ENCODE measurements at regions not wholly inside any gene's neighbourhood (a gene's known extent, or its start where the extent isn't known, plus 50 kb on each side); places are given as distances from the start of the nearest gene placed in this dataset.

DNA sequence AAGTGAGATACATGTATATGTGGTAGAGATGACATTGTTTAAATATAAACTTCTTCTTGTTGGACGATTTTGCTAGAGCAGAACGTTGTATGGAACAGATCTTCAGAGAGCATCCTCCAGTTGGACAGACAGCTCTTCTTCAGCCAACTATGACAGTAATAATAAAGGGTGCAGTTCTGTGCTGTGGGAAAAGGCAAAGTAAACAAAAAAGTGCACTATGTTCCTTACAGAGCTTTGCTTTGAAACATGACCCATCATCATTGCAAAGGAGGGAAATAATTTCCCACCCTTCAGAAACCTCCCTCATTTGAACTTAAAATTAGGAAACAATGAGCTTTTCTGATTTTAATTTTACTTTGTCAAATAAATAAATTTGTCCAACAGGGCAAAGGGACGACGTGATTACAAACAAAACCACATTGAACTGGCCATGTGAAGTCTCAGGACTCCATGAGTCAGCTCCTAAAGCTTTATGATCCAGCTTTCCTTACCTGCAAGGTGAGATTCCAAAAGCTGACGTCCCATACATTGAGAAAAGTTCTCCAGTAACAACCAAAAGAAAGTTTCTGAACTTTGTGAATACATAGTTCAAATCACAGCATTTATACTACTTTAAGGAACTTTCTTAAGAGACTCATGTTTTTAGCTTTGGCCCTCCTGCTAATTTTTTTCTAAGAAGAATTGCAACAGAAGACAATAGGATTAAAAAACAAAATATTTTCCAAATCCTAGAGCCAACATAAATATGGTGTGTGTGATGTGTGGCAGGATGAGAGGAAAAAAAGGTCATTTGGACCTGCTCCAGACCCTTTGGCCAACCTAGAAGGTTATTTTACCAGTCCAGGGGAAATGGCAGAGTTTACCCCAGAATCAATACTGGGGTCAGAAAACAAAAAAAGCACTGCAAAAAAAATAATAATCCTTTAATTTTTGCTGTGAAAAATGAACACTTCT, 565.4 kb upstream of the NRP1 start:
- no peaks in the 10 kb centered on the region for H3K36me3 Mint-ChIP-seq (ENCODE audit: insufficient read depth)
- no peak overlapping the region for H3K4me3 Mint-ChIP-seq
- no peak for DNase-seq
- peaks cover 0 to 27% of the 10 kb centered on the region in 2 donors for H3K27me3 Mint-ChIP-seq
- H3K27ac Mint-ChIP-seq: no peak overlapping the region
- H3K9me3 Mint-ChIP-seq: peaks cover 0 to 6% of the 10 kb centered on the region in 2 donors
- no peaks in the 10 kb centered on the region for H3K4me1 Mint-ChIP-seq (ENCODE audit: low read depth in 2 of 2)
- ATAC-seq (replicated peaks): no peak

DNA sequence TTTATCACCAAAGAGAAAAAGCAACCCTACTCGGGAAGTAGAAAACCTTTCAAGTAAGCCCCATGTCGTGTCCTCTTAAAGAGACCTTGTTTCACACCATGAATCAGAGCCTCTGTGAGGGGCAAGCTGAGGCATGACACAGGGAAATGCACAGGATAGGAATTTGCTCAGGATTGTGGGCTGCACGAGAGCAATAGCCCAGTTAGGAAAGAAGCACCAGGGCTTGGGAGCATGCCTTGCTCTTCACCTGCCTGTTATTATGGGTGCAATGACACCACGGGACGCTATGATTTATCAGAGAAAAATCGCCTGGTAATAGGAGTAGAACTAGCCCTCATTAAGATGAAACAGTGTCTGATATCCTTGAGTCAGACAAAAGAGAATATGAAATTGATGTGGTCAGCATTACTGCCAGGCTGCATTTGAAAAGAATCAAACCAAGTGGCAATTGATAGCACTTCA, 562.9 kb upstream of the NRP1 start:
- Mint-ChIP-seq H3K27me3 (peaks cover 0 to 27% of the 10 kb centered on the region in 2 donors), H3K27ac (no peak overlapping the region), H3K4me3 (no peak overlapping the region), H3K36me3 (ENCODE audit: insufficient read depth) (no peaks in the 10 kb centered on the region), H3K4me1 (ENCODE audit: low read depth in 2 of 2) (no peaks in the 10 kb centered on the region), H3K9me3 (peaks cover 0 to 6% of the 10 kb centered on the region in 2 donors)
- ATAC-seq (replicated peaks) (no peak), DNase-seq (no peak)

DNA sequence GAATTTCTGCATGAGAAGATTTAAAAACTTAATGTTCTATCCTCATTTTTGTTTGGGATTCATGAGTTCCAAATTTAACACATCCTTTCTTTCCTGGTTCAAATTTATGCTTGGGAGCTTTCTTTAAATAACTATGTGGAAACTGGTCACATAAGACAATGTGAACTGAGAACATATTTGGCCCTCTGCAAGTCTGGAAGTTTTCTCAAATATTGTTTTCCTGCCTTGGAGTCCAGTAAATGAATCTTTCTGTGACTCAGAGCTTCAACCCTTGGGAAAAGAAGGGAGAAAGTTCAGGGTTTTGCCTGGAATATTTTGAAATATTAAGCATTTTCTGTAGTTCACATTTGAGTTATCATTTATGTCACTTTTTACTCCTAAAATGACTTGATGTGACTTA, 559.0 kb upstream of the NRP1 start:
- H3K4me3 Mint-ChIP-seq: no peak overlapping the region
- DNase-seq (no peak), ATAC-seq (replicated peaks) (no peak)
- no peaks in the 10 kb centered on the region for H3K9me3 Mint-ChIP-seq
- H3K4me1 Mint-ChIP-seq (ENCODE audit: low read depth in 2 of 2): no peaks in the 10 kb centered on the region
- no peaks in the 10 kb centered on the region for H3K36me3 Mint-ChIP-seq (ENCODE audit: insufficient read depth)
- H3K27me3 Mint-ChIP-seq: peaks cover 0 to 20% of the 10 kb centered on the region in 2 donors
- no peak overlapping the region for H3K27ac Mint-ChIP-seq

DNA sequence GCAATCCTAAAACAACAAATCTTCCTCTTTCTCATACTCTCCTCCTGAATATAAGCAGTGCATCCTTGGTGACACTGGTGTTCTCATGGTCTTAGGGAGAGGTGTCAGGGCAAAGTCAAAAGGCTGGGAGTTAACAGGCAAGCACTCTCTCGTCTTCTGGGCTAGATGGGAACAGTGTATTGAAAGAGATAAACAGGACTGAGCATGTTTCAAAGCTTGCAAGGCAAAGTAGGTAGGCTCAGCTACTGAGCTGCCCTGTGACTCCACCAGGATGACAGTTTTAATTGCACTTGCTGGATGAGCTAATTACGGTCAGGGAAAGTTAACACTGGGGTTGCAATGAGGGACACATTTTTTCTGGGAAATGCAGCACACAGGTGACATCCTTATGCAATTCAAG, 554.9 kb upstream of the NRP1 start:
- DNase-seq (no peak), ATAC-seq (replicated peaks) (no peak)
- Mint-ChIP-seq H3K9me3 (no peaks in the 10 kb centered on the region), H3K4me1 (ENCODE audit: low read depth in 2 of 2) (no peaks in the 10 kb centered on the region), H3K27me3 (no peaks in the 10 kb centered on the region), H3K27ac (no peak overlapping the region), H3K4me3 (no peak overlapping the region), H3K36me3 (ENCODE audit: insufficient read depth) (no peaks in the 10 kb centered on the region)

DNA sequence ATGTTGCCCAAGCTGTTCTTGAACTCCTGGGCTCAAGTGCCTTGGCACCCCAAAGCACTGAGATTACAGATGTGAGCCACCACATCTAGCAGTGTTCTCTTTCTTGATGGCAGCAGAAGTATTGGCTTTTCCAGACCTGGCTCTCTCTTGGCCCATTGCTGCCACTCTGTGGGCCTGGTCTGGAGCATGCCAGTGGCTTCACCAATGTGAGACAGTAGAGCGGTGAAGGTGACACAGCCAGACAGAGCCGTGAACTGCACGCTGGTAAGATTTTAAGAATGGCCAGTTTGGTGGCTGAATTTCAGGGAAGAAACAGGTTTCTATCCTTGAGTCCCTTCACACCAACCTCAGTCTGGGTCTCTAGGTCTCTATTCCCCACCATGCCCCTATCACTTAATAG, 552.7 kb upstream of the NRP1 start:
- Mint-ChIP-seq H3K27ac (no peak overlapping the region), H3K4me1 (ENCODE audit: low read depth in 2 of 2) (no peaks in the 10 kb centered on the region), H3K4me3 (no peak overlapping the region), H3K36me3 (ENCODE audit: insufficient read depth) (no peaks in the 10 kb centered on the region), H3K9me3 (no peaks in the 10 kb centered on the region), H3K27me3 (no peaks in the 10 kb centered on the region)
- ATAC-seq (replicated peaks) (no peak), DNase-seq (no peak)

DNA sequence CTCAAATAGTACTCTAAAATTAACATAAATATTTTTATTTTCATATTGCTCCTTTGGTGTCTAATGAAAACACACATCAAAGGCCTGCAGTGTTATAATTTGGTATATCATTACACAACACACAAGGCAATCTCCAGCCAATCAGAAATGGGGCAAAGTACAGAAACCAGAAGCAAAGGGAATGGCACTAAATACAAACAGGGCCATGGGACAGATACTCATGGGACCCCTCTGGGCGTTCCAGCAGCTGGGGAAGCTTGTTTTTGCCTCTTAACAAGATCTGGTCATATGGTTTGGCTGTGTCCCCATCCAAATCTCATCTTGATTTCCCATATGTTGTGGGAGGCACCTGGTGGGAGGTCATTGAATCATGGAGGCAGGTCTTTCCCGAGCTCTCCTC, 551.8 kb upstream of the NRP1 start:
- H3K27me3 Mint-ChIP-seq: no peaks in the 10 kb centered on the region
- no peak for DNase-seq
- ATAC-seq (replicated peaks): no peak
- peaks cover 1 to 7% of the 10 kb centered on the region in 2 donors for H3K9me3 Mint-ChIP-seq
- H3K4me1 Mint-ChIP-seq (ENCODE audit: low read depth in 2 of 2): no peaks in the 10 kb centered on the region
- no peak overlapping the region for H3K27ac Mint-ChIP-seq
- H3K36me3 Mint-ChIP-seq (ENCODE audit: insufficient read depth): no peaks in the 10 kb centered on the region
- H3K4me3 Mint-ChIP-seq: no peak overlapping the region

DNA sequence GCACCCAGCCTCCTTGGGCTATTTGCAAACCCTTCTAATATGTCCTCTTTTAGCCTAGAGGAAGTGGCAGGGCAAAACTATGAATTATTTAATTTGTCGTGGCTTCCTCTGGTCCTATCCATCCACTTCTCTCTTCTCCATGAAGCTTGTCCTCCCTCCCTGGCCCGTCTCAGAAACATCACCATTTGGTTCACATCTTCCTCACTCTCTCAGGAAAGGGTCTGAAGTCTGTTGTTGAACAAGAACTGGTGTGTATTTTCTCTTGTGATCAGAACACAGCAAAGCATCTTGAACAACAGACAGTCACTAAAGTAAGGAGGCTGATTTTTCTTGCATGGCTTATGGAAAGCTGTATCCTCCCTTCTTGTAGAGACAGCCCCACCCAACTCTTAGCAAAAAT, 550.1 kb upstream of the NRP1 start:
- peaks cover 4 to 8% of the 10 kb centered on the region in 2 donors for H3K9me3 Mint-ChIP-seq
- no peaks in the 10 kb centered on the region for H3K4me1 Mint-ChIP-seq (ENCODE audit: low read depth in 2 of 2)
- H3K27ac Mint-ChIP-seq: no peak overlapping the region
- peaks cover 0 to 5% of the 10 kb centered on the region in 2 donors for H3K27me3 Mint-ChIP-seq
- H3K4me3 Mint-ChIP-seq: no peak overlapping the region
- DNase-seq: no peak
- ATAC-seq (replicated peaks): no peak
- H3K36me3 Mint-ChIP-seq (ENCODE audit: insufficient read depth): no peaks in the 10 kb centered on the region

DNA sequence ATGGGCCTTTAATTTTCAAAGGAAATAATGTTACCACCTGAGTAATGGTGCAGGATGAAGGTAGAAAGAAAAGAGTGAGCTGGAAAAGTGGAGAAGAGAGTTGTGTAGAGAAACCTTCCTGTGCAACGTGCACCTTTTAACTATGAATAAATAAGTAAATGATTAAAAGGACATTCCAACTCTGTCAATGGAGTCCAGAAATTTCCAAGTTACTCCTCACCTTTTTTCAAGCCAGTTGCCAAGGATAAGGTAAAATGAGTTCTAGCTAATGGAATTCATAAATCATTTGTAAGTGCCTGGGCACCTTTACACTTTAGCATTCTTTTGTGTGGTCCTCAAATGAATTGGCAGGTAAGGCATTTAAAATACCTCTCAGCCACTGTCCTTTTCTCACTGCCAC, 549.4 kb upstream of the NRP1 start:
- no peak overlapping the region for H3K27ac Mint-ChIP-seq
- H3K4me3 Mint-ChIP-seq: no peak overlapping the region
- H3K36me3 Mint-ChIP-seq (ENCODE audit: insufficient read depth): no peaks in the 10 kb centered on the region
- DNase-seq (no peak), ATAC-seq (replicated peaks) (no peak)
- H3K9me3 Mint-ChIP-seq: peaks cover 4 to 8% of the 10 kb centered on the region in 2 donors
- H3K4me1 Mint-ChIP-seq (ENCODE audit: low read depth in 2 of 2): no peaks in the 10 kb centered on the region
- peaks cover 0 to 5% of the 10 kb centered on the region in 2 donors for H3K27me3 Mint-ChIP-seq

DNA sequence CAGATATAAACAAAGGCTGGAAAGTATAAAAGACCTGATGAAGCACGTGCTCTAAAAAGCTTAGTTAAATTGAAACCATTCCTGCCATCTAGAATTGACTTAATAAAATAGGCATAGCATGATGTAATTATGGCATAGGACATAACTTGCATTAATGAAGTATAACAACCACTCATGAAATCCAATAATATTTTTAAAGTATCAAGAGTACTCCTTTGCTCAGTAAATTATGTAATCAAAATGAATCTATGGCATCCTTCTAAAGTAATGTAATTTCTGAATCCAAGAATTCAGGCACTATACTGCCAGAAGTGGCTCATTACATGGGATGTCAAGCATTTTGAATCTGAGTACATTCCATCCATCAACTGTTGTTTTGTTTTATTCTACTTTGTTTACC, 548.5 kb upstream of the NRP1 start:
- H3K27me3 Mint-ChIP-seq: peaks cover 0 to 5% of the 10 kb centered on the region in 2 donors
- no peak for ATAC-seq (replicated peaks)
- H3K27ac Mint-ChIP-seq: no peak overlapping the region
- peaks cover 4 to 8% of the 10 kb centered on the region in 2 donors for H3K9me3 Mint-ChIP-seq
- H3K4me1 Mint-ChIP-seq (ENCODE audit: low read depth in 2 of 2): no peaks in the 10 kb centered on the region
- no peak for DNase-seq
- no peaks in the 10 kb centered on the region for H3K36me3 Mint-ChIP-seq (ENCODE audit: insufficient read depth)
- no peak overlapping the region for H3K4me3 Mint-ChIP-seq

DNA sequence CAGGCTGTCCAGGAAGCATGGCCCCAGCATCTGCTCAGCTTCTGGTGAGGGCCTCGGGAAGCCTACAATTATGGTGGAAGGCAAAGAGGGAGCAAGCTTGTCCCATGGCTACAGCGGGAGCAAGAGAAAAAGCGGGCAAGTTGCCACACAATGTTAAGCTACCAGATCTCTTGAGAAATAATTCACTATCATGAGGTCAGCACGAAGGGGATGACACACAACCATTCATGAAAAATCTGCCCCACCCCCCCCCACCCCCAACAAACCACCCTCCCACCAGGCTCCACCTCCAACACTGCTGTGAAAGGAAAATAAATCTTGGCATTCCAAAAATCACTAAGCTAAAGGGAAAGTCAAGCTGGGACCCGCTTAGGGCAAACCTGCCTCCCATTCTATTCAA, 545.8 kb upstream of the NRP1 start:
- Mint-ChIP-seq H3K27me3 (peaks cover 0 to 5% of the 10 kb centered on the region in 2 donors), H3K9me3 (peaks cover 4 to 8% of the 10 kb centered on the region in 2 donors), H3K27ac (no peak overlapping the region), H3K4me3 (no peak overlapping the region), H3K36me3 (ENCODE audit: insufficient read depth) (peaks cover 2% of the 10 kb centered on the region), H3K4me1 (ENCODE audit: low read depth in 2 of 2) (no peaks in the 10 kb centered on the region)
- DNase-seq (no peak), ATAC-seq (replicated peaks) (no peak)

DNA sequence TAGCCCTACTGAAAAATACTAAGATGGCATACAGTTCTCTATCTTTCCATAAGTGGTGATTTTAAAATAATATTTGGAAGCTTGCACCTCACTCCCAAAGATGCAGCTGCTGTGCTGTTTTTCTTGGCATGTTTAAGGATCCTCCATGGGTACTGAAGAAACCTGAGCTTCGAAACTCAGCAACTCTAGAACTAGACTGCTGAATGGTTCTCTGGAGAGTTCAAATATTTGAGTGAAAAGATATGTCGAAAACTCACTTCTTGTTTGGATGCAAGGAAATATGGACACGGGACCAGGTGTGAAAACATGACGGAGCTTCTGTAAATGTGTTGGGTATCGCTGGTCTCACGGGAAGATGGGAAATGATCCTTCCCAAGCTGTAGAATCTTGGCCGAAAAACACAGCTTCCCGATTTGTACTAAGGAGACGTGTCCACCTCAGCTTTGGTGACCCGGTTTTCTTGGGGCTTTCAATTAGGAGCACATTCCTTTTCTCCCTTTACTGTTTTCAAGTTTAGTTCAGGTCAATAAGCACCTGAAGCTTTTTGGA, 543.8 kb upstream of the NRP1 start:
- peaks cover 0 to 5% of the 10 kb centered on the region in 2 donors for H3K27me3 Mint-ChIP-seq
- no peak for DNase-seq
- no peak overlapping the region for H3K4me3 Mint-ChIP-seq

DNA sequence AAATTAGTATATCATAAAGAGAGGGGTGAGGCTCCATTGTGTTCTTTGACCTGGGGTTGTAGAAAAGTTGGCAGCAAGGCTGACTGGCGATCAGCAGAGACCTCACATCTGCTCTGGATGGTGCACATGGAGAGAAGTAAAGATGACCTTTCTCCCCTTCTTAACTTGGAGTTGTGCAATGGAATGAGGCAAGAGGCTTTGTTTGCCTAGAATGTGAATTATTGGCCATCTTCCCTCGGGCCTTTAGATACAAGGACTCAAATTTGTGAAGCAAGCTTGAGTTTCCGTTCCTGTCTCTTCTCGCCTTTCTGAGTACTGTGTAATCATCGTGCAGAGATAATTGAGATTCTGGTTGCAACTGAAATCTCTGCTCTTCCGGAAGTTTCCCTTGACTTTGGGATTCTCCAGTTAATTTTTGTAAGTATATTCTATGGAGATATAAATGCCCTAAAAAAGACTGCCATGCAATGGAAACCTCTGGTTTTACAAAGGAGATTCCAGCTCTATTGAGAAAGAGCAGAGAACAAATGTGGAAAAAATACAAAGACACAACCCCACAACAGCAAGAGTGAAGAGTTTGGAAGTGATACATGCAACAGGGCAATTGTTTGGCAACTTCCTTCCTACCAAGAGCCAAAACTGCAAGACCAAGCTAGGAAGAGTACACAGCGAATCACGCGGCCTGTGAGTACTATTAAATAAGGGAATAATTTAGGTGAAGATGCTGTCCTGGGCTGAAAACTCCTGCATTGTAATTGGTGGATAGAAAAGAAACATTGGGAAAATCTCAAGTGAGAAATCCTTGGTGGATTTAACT, 542.3 kb upstream of the NRP1 start:
- Mint-ChIP-seq H3K9me3 (peaks cover 4 to 6% of the 10 kb centered on the region in 2 donors), H3K4me3 (no peak overlapping the region), H3K27me3 (peaks cover 0 to 5% of the 10 kb centered on the region in 2 donors), H3K4me1 (ENCODE audit: low read depth in 2 of 2) (no peaks in the 10 kb centered on the region), H3K36me3 (ENCODE audit: insufficient read depth) (peaks cover 2% of the 10 kb centered on the region), H3K27ac (no peak overlapping the region)
- DNase-seq (no peak), ATAC-seq (replicated peaks) (no peak)

More for the DNA sequence above, 543.8 kb upstream of the NRP1 start:
- H3K4me1 Mint-ChIP-seq (ENCODE audit: low read depth in 2 of 2): no peaks in the 10 kb centered on the region
- no peak overlapping the region for H3K27ac Mint-ChIP-seq
- H3K36me3 Mint-ChIP-seq (ENCODE audit: insufficient read depth): peaks cover 2% of the 10 kb centered on the region
- no peak for ATAC-seq (replicated peaks)
- H3K9me3 Mint-ChIP-seq: peaks cover 4 to 8% of the 10 kb centered on the region in 2 donors

DNA sequence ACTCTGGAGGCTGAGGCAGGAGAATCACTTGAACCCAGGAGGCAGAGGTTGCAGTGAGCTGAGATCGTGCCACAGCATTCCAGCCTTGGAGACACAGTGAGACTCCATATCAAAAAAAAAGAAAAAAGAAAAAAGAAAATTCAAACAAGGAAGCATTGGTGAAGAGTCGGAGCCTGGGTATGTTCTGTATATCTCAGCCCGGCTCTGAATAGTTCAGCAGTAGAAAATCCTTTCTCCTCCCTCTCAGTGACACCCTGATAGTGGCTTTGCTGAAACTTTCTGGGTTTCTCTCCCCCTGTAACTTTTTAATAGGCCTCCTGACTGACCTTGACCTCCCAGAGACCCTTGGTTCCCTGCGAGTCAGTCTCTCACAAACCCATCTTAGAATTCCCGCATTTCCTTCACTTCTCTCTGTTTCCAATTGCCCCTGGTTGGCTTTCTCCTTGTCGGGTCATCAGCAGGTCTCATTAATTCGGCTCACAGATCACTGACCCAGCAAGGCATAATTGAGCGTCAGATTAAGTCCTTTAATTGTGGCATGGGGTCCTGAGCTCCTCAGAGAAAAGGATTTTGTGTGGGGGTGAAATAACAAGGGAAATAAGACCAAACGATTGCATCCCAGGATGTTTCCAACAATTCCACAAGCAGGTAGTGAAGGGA, 541.6 kb upstream of the NRP1 start:
- DNase-seq (no peak), ATAC-seq (replicated peaks) (no peak)
- no peak overlapping the region for H3K4me3 Mint-ChIP-seq
- H3K27me3 Mint-ChIP-seq: peaks cover 5 to 6% of the 10 kb centered on the region in 2 donors
- peaks cover 2% of the 10 kb centered on the region for H3K36me3 Mint-ChIP-seq (ENCODE audit: insufficient read depth)
- H3K27ac Mint-ChIP-seq: no peak overlapping the region
- no peaks in the 10 kb centered on the region for H3K4me1 Mint-ChIP-seq (ENCODE audit: low read depth in 2 of 2)
- H3K9me3 Mint-ChIP-seq: peaks cover 4 to 6% of the 10 kb centered on the region in 2 donors

Measured in effector memory CD8-positive, alpha-beta T cell (primary cell).